ENCODE measurements at regions not wholly inside any gene's neighbourhood (a gene's known extent, or its start where the extent isn't known, plus 50 kb on each side); places are given as distances from the start of the nearest gene placed in this dataset.

DNA sequence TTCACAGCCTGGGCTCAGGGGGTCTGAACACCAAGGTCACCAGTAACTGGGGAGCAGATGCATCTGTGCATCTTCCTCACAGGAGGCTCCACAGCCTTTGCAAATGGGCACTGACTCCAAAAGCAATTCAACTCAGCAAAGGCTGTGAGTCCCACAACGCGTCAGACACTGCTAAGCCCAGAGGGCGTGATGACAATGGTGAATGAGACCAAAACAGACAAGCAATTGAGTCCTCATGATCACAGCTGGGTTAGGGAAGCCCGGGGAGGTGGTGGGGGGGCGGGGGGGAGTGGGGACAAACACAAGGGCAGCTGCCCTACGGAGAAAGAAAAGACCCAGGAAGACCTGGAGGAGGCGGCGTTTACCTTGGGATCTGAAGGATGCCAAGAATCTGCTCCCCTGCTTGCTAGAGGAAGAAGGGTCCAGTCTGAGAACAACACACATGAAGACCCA is 61.6 kb upstream of the RNF32 start:
- in situ Hi-C loops (cut with MboI; ENCODE audit: low sequenced_read_pairs): no loop called here
- 70% methylated on average over 2 of the region's 8 CpGs; no CpG with 5 or more reads in 1 of the 2 experiments for WGBS, 2 experiments (ENCODE audit: extremely low coverage in 2 of 2, insufficient read length in 1 of 2)
- TF ChIP-seq MAFK (IDR thresholded peaks at IDR 0.05; ENCODE audit: low read depth, low read length) (no peak), SMC3 (IDR thresholded peaks at IDR 0.05; ENCODE audit: low read depth, low read length) (no peak), CEBPB (IDR thresholded peaks at IDR 0.05; ENCODE audit: low read depth, low read length) (no peak), CHD1 (IDR thresholded peaks at IDR 0.05; ENCODE audit: low read depth, low read length) (no peak), MAZ (IDR thresholded peaks at IDR 0.05; ENCODE audit: borderline replicate concordance, low read depth, low read length) (no peak), NFE2L2 (IDR thresholded peaks at IDR 0.05; ENCODE audit: low read depth, low read length) (no peak), POLR2A (IDR thresholded peaks at IDR 0.05; ENCODE audit: low read depth, low read length) (no peak), FOS (IDR thresholded peaks at IDR 0.05; ENCODE audit: low read depth, low read length) (no peak), BHLHE40 (IDR thresholded peaks at IDR 0.05; ENCODE audit: low read depth, low read length) (no peak), RAD21 (IDR thresholded peaks at IDR 0.05; ENCODE audit: low read length) (no peak), RCOR1 (IDR thresholded peaks at IDR 0.05; ENCODE audit: insufficient replicate concordance, low read length) (no peak)
- TF ChIP-seq, protein P1, sequence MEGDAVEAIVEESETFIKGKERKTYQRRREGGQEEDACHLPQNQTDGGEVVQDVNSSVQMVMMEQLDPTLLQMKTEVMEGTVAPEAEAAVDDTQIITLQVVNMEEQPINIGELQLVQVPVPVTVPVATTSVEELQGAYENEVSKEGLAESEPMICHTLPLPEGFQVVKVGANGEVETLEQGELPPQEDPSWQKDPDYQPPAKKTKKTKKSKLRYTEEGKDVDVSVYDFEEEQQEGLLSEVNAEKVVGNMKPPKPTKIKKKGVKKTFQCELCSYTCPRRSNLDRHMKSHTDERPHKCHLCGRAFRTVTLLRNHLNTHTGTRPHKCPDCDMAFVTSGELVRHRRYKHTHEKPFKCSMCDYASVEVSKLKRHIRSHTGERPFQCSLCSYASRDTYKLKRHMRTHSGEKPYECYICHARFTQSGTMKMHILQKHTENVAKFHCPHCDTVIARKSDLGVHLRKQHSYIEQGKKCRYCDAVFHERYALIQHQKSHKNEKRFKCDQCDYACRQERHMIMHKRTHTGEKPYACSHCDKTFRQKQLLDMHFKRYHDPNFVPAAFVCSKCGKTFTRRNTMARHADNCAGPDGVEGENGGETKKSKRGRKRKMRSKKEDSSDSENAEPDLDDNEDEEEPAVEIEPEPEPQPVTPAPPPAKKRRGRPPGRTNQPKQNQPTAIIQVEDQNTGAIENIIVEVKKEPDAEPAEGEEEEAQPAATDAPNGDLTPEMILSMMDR (conservative IDR thresholded peaks at IDR 0.05; ENCODE audit: low read depth, low read length): no peak
- TF ChIP-seq, protein P2, sequence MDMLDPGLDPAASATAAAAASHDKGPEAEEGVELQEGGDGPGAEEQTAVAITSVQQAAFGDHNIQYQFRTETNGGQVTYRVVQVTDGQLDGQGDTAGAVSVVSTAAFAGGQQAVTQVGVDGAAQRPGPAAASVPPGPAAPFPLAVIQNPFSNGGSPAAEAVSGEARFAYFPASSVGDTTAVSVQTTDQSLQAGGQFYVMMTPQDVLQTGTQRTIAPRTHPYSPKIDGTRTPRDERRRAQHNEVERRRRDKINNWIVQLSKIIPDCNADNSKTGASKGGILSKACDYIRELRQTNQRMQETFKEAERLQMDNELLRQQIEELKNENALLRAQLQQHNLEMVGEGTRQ (IDR thresholded peaks at IDR 0.05; ENCODE audit: low read depth, low read length): no peak
- TF ChIP-seq, protein P3, sequence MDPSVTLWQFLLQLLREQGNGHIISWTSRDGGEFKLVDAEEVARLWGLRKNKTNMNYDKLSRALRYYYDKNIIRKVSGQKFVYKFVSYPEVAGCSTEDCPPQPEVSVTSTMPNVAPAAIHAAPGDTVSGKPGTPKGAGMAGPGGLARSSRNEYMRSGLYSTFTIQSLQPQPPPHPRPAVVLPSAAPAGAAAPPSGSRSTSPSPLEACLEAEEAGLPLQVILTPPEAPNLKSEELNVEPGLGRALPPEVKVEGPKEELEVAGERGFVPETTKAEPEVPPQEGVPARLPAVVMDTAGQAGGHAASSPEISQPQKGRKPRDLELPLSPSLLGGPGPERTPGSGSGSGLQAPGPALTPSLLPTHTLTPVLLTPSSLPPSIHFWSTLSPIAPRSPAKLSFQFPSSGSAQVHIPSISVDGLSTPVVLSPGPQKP (IDR thresholded peaks at IDR 0.05; ENCODE audit: borderline replicate concordance, low read depth, low read length): no peak
- Histone ChIP-seq H2BK20ac (ENCODE audit: low read depth, low read length) (no peak overlapping the region), H4K91ac (ENCODE audit: insufficient read depth, low read depth, low read length) (no peak overlapping the region), H3K79me1 (ENCODE audit: low read depth in 1 of 2, low read length in 2 of 2) (no peaks in the 10 kb centered on the region), H3K27me3 (ENCODE audit: control insufficient read depth, insufficient read depth, low read length) (no peaks in the 10 kb centered on the region), H4K20me1 (ENCODE audit: insufficient read depth, low read length) (no peaks in the 10 kb centered on the region), H3K4me3 (ENCODE audit: insufficient read depth, low read depth, low read length) (no peak overlapping the region), H2AK9ac (replicated peaks; ENCODE audit: low read depth, low read length, poor library complexity) (no peak overlapping the region), H3K18ac (ENCODE audit: low read depth, low read length) (no peak overlapping the region), H3K4me1 (ENCODE audit: control insufficient read depth, insufficient read depth, low read length) (no peaks in the 10 kb centered on the region), H3K4ac (ENCODE audit: low read depth, low read length) (no peak overlapping the region), H3K36me3 (ENCODE audit: control insufficient read depth, insufficient read depth, low read length) (no peaks in the 10 kb centered on the region), H3K14ac (replicated peaks; ENCODE audit: low read depth, low read length) (no peak overlapping the region), H3K56ac (ENCODE audit: extremely low read depth, insufficient read depth, low read length) (no peak overlapping the region), H4K8ac (ENCODE audit: low read depth in 2 of 2, low read length in 2 of 2) (no peak overlapping the region), H3K4me2 (ENCODE audit: low read depth, low read length) (no peak overlapping the region), H4K5ac (ENCODE audit: low read depth, low read length) (no peak overlapping the region), H3K9me3 (ENCODE audit: control insufficient read depth, insufficient read depth, low read length) (peaks cover 13% of the 10 kb centered on the region), H2AFZ (replicated peaks; ENCODE audit: low read length, poor library complexity) (no peak overlapping the region), H2AK5ac (ENCODE audit: low read depth, low read length) (no peak overlapping the region), H2BK15ac (ENCODE audit: low read depth, low read length) (no peak overlapping the region), H2BK120ac (ENCODE audit: low read depth, low read length) (no peak overlapping the region), H3K23ac (ENCODE audit: low read depth, low read length) (no peak overlapping the region), H2BK5ac (ENCODE audit: low read depth, low read length, poor library complexity, severe bottlenecking) (no peak overlapping the region), H3K27ac (ENCODE audit: insufficient read depth, low read length) (no peak overlapping the region), H3K9ac (ENCODE audit: low read depth, low read length) (no peak overlapping the region), H3K9me1 (ENCODE audit: insufficient read depth, low read length) (no peaks in the 10 kb centered on the region)
- CTCF ChIA-PET: no interaction called here
- POLR2A ChIA-PET (ENCODE audit: unreplicated experiment): no interaction called here
- ATAC-seq (ENCODE audit: low read depth): no peak
- no TSS peak for BruUV-seq (replicated peaks)
- dilution Hi-C loops (cut with HindIII; ENCODE audit: low sequenced_read_pairs, unreplicated experiment): no loop called here
- no peak for DNase-seq
- intact Hi-C loops (cut with micrococcal nuclease): no loop called here
